GM12875 (cell line): ENCODE measurements at regions not wholly inside any gene's neighbourhood (a gene's known extent, or its start where the extent isn't known, plus 50 kb on each side); places are given as distances from the start of the nearest gene placed in this dataset.

ENCODE experiments used
- H3K4me3 ChIP-seq: one replicate; pipeline ENCODE4 v1.5.1; 2011; ENCODE audit warnings: low read depth, low read length, control low read depth
- CTCF ChIP-seq: IDR thresholded peaks from 2 replicates; pipeline ENCODE4 v1.5.1; 2011; ENCODE audit warnings: low read depth, mild to moderate bottlenecking, control low read depth, inconsistent platforms, low read length, moderate library complexity, borderline replicate concordance; ENCODE audit not compliant: insufficient read depth

GRCh38 chr12:28611115-28611435 lies 420.8 kb downstream of the CCDC91 start:
- no peak overlapping the region for H3K4me3 ChIP-seq
- TF ChIP-seq CTCF, result no peak

- no peak for TF ChIP-seq CTCF
- H3K4me3 ChIP-seq, result no peak overlapping the region
Observed at GRCh38 chr12:28611449-28611848, 421.2 kb downstream of the CCDC91 start.

DNA sequence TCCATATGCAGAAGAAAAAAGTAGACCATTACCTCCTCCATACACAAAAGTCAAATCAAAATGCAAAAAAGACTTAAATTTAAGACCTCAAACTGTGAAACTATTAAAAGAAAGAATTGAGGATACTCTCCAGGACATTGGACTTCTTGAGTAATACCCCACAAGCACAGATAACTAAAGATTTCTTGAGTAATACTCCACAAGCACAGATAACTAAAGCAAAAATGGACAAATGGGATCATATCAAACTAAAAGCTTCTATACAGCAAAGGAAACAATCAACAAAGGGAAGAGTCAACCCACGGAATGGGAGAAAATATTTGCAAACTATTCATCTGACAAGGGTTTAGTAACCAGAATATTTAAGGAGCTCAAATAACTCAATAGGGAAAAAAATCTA lies 427.9 kb downstream of the CCDC91 start:
- TF ChIP-seq CTCF, result no peak
- no peak overlapping the region for H3K4me3 ChIP-seq

GRCh38 chr12:28618772-28619171 lies 428.5 kb downstream of the CCDC91 start:
- H3K4me3 ChIP-seq, result no peak overlapping the region
- no peak for TF ChIP-seq CTCF

GRCh38 chr12:28620281-28620680 lies 430.0 kb downstream of the CCDC91 start:
- TF ChIP-seq CTCF, result no peak
- H3K4me3 ChIP-seq, result no peak overlapping the region

DNA sequence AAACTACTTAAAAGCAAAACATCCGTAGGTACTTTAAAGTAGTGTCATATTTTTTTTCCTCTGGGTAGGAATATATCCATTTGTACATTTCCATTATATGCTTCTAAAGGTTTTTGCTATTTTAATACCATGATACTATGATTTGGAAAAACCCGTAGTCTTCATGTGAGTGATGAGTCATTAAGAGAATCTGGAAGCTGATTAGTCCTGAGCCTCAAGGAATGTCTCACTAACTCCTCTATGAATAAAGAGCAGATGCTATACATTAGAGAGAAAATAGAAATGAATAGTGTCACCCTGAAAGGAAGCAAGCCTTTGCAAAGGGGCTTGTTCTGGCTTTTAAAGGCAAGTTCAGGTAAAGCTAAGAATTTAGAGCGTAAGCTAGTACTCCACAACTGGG lies 432.1 kb downstream of the CCDC91 start:
- no peak overlapping the region for H3K4me3 ChIP-seq
- no peak for TF ChIP-seq CTCF

GRCh38 chr12:28626504-28626903 lies 436.2 kb downstream of the CCDC91 start:
- no peak overlapping the region for H3K4me3 ChIP-seq
- no peak for TF ChIP-seq CTCF
